Choroid plexus epithelial cell (primary cell): ENCODE measurements at regions not wholly inside any gene's neighbourhood (a gene's known extent, or its start where the extent isn't known, plus 50 kb on each side); places are given as distances from the start of the nearest gene placed in this dataset.

Experiments
- DNase-seq: peaks from one replicate; pipeline ENCODE4 v3.0.0-alpha.2; 2010; ENCODE audit warnings: low read depth
- H3K4me3 ChIP-seq: 2 replicates; pipeline ENCODE4 v1.5.1; 2011; ENCODE audit warnings: low read depth, mild to moderate bottlenecking, control low read depth, low read length, moderate library complexity
- CTCF ChIP-seq: conservative IDR thresholded peaks from 2 replicates; pipeline ENCODE4 v1.5.1; 2011; ENCODE audit warnings: low read depth, mild to moderate bottlenecking, control low read depth, inconsistent platforms, low read length, moderate library complexity

DNA sequence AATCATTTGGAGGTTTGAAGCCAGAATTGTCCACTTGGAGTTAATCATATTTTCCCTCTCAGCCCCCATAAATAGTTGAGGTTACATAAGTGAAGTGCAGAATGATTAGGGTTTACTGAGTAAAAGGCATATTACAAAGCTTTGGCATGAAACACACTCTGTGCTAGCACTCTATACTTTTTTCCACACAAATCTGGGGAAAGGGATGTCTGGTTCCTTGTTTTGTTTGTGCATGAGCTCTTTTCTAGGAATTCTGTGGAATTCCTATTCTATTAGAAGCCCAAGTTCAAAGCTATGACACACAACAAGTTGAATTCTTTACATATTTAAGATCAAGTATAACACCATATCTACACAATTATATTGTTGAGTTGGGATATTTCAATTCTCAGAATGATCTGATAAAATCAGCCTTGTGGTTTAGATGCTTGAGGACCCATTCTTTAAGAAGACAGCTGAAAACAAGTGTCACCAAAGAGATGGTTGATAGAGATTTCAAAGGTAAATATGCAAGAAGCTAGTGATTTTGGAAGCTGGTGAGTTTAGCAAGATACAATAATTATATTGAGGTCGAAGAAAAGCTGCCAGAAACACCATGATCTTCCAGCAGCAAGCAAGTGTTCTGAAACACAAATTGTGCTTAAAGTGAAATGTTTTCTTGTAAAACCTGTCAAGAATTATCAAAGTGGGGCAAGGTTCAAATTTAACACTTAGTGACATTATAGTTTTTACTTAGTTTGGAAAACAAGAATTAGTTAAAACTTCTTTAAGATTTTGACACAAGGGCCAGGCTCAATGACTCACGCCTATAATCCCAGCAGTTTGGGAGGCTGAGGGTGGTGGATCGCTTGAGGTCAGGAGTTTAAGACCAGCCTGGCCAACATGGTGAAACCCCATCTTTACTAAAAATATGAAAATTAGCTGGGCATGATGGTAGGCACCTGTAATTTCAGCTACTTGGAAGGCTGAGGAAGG is 122.6 kb downstream of the INHBA start:
- no peak for TF ChIP-seq CTCF
- peak; percentile 53 for DNase-seq
- no peak overlapping the region for H3K4me3 ChIP-seq

DNA sequence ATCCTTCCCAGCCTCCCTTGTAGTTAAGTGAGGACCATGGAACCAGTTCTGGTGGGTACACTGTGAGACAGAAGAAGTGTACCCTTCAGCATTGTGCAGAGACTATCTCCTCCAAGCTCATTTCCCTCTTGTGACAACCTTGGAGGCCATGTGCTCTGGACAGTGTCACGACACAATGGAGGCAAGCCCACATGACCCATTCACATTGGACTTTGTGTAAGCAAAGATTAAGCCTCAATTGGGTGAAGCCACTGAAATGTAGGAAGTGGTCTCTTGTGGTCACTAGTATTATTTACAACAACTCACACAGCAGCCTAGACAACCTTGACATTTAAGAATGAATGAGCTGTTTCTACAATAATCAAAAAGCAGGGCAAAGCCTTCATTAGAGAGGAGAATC is 124.2 kb downstream of the INHBA start:
- no peak for TF ChIP-seq CTCF
- no peak overlapping the region for H3K4me3 ChIP-seq
- no peak for DNase-seq

GRCh38 chr7:41576166-41576565 is 126.7 kb downstream of the INHBA start:
- TF ChIP-seq CTCF, result no peak
- no peak overlapping the region for H3K4me3 ChIP-seq
- DNase-seq, result no peak

GRCh38 chr7:41574377-41574776 is 128.5 kb downstream of the INHBA start:
- peak; percentile 58 for DNase-seq
- H3K4me3 ChIP-seq, result no peak overlapping the region
- no peak for TF ChIP-seq CTCF

GRCh38 chr7:41573862-41574261 is 129.0 kb downstream of the INHBA start:
- no peak for TF ChIP-seq CTCF
- DNase-seq, result peak; percentile 6

DNA sequence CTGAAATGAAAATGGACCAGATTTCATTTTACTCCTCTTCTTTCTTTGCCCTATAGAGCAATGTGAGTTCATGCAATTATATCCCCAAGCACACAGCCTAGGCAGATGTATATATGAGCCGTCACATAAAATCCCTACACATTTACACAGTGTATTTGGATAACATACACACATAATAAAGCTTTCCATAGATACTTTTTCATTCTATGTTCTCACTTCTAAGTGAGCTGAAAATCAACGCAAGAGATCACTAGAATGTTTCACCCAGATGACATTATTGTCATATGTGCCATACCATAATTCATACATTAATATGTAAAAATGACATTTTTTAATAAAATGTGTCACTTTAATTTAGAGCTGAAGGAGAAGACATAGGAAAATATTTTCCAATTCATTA is 129.4 kb downstream of the INHBA start:
- no peak overlapping the region for H3K4me3 ChIP-seq
- no peak for DNase-seq
- TF ChIP-seq CTCF, result no peak

More at GRCh38 chr7:41573862-41574261, 129.0 kb downstream of the INHBA start:
- H3K4me3 ChIP-seq, result no peak overlapping the region

GRCh38 chr7:41573015-41573414 is 129.9 kb downstream of the INHBA start:
- no peak overlapping the region for H3K4me3 ChIP-seq
- TF ChIP-seq CTCF, result no peak
- peak; percentile 69 for DNase-seq
